ENCODE measurements at regions not wholly inside any gene's neighbourhood (a gene's known extent, or its start where the extent isn't known, plus 50 kb on each side); places are given as distances from the start of the nearest gene placed in this dataset.

- H3K9me1 ChIP-seq (ENCODE audit: control insufficient read depth, insufficient read depth, low read length), result no peaks in the 10 kb centered on the region
- no peak overlapping the region for H3K27ac ChIP-seq (ENCODE audit: extremely low read depth, low read depth, low read length)
- H3K9me3 ChIP-seq (replicated peaks; ENCODE audit: control insufficient read depth, insufficient read depth, low read depth, low read length), result no peaks in the 10 kb centered on the region
- ChIA-PET CTCF (ENCODE audit: low intra/inter-chr PET ratio) (no interaction called here), POLR2A (no interaction called here)
- in situ Hi-C loops (cut with MboI) (no loop called here), intact Hi-C loops (cut with micrococcal nuclease) (no loop called here)
- no peak overlapping the region for H3K4me3 ChIP-seq
- no TSS peak for BruUV-seq (replicated peaks)
- H3K4me1 ChIP-seq (replicated peaks in 1 of 2; ENCODE audit: control insufficient read depth in 2 of 2, insufficient read depth in 2 of 2, low read length in 2 of 2), result no peaks in the 10 kb centered on the region
- no peak for DNase-seq (ENCODE audit: extremely low read depth in 1 of 4, low spot score in 3 of 4)
- no peak for ATAC-seq
- no peaks in the 10 kb centered on the region for H3K36me3 ChIP-seq (ENCODE audit: control insufficient read depth, insufficient read depth, low read length)
- no peaks in the 10 kb centered on the region for H3K79me2 ChIP-seq (ENCODE audit: control insufficient read depth, insufficient read depth, low read length)
- no peak overlapping the region for H3K4me2 ChIP-seq (ENCODE audit: insufficient read depth, low read length)
- no peaks in the 10 kb centered on the region for H3K27me3 ChIP-seq (ENCODE audit: control insufficient read depth in 2 of 2, insufficient read depth in 2 of 2, low read length in 2 of 2)
- TF ChIP-seq NCOA2 (IDR thresholded peaks at IDR 0.05; ENCODE audit: partially characterized antibody in 2 of 2) (no peak), NR2C2 (CRISPR knock-in tag; IDR thresholded peaks at IDR 0.05) (no peak), NR2C2 (tag; IDR thresholded peaks at IDR 0.05) (no peak), NFIC (IDR thresholded peaks at IDR 0.05) (no peak), SETDB1 (IDR thresholded peaks at IDR 0.05; ENCODE audit: low read length) (no peak), ZNF41 (CRISPR knock-in tag; conservative IDR thresholded peaks at IDR 0.05) (no peak), LCOR (CRISPR knock-in tag; IDR thresholded peaks at IDR 0.05) (no peak), MITF (IDR thresholded peaks at IDR 0.05) (no peak), ZNF584 (CRISPR knock-in tag; IDR thresholded peaks at IDR 0.05; ENCODE audit: low read depth) (no peak), ILF3 (IDR thresholded peaks at IDR 0.05; ENCODE audit: borderline replicate concordance) (no peak), ZNF354B (CRISPR knock-in tag; IDR thresholded peaks at IDR 0.05) (no peak), PBX2 (CRISPR knock-in tag; IDR thresholded peaks at IDR 0.05; ENCODE audit: low read depth) (no peak), PBX2 (tag; conservative IDR thresholded peaks at IDR 0.05; ENCODE audit: low read depth) (no peak), BDP1 (IDR thresholded peaks at IDR 0.05; ENCODE audit: insufficient read depth, insufficient read length) (no peak), KDM5B (IDR thresholded peaks at IDR 0.05; ENCODE audit: insufficient replicate concordance, low read depth, low read length) (no peak), SMAD2 (IDR thresholded peaks at IDR 0.05; ENCODE audit: low read depth, low read length) (no peak)
- no peak for FAIRE-seq
- H2AFZ ChIP-seq (ENCODE audit: low read depth, low read length), result no peak overlapping the region
- no peak overlapping the region for H3K9ac ChIP-seq (ENCODE audit: insufficient read depth in 1 of 2, low read depth in 2 of 2, low read length in 2 of 2)
- no peaks in the 10 kb centered on the region for H4K20me1 ChIP-seq (replicated peaks; ENCODE audit: control insufficient read depth, insufficient read depth, low read length)
These were observed 322.5 kb downstream of the HS3ST1 start for GRCh38 chr4:11106190-11106589.
